ENCODE measurements at regions not wholly inside any gene's neighbourhood (a gene's known extent, or its start where the extent isn't known, plus 50 kb on each side); places are given as distances from the start of the nearest gene placed in this dataset.

GRCh38 chr3:72396899-72397298 lies 451.3 kb downstream of the SHQ1 start:
- Histone ChIP-seq H3K4me1 (0 out of 3 replicates have a peak, but pooled peaks cover 3% of the 10 kb centered on the region), H3K4me3 (no peak overlapping the region), H3K9me3 (no peaks in the 10 kb centered on the region), H3K27ac (no peak overlapping the region), H3K4me2 (no peak overlapping the region)
- ATAC-seq: no peak
- TF ChIP-seq, protein P1, sequence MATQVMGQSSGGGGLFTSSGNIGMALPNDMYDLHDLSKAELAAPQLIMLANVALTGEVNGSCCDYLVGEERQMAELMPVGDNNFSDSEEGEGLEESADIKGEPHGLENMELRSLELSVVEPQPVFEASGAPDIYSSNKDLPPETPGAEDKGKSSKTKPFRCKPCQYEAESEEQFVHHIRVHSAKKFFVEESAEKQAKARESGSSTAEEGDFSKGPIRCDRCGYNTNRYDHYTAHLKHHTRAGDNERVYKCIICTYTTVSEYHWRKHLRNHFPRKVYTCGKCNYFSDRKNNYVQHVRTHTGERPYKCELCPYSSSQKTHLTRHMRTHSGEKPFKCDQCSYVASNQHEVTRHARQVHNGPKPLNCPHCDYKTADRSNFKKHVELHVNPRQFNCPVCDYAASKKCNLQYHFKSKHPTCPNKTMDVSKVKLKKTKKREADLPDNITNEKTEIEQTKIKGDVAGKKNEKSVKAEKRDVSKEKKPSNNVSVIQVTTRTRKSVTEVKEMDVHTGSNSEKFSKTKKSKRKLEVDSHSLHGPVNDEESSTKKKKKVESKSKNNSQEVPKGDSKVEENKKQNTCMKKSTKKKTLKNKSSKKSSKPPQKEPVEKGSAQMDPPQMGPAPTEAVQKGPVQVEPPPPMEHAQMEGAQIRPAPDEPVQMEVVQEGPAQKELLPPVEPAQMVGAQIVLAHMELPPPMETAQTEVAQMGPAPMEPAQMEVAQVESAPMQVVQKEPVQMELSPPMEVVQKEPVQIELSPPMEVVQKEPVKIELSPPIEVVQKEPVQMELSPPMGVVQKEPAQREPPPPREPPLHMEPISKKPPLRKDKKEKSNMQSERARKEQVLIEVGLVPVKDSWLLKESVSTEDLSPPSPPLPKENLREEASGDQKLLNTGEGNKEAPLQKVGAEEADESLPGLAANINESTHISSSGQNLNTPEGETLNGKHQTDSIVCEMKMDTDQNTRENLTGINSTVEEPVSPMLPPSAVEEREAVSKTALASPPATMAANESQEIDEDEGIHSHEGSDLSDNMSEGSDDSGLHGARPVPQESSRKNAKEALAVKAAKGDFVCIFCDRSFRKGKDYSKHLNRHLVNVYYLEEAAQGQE (IDR thresholded peaks at IDR 0.05): no peak
- TF ChIP-seq SREBF2 (IDR thresholded peaks at IDR 0.05) (no peak), USF2 (IDR thresholded peaks at IDR 0.05) (no peak), MYC (IDR thresholded peaks at IDR 0.05; ENCODE audit: borderline replicate concordance, low read length) (no peak), ZSCAN20 (CRISPR knock-in tag; IDR thresholded peaks at IDR 0.05) (no peak), RCOR1 (IDR thresholded peaks at IDR 0.05; ENCODE audit: low read depth, low read length) (no peak), SMC3 (IDR thresholded peaks at IDR 0.05) (no peak), EHF (CRISPR knock-in tag; IDR thresholded peaks at IDR 0.05) (no peak), ATOH8 (CRISPR knock-in tag; IDR thresholded peaks at IDR 0.05; ENCODE audit: low read depth) (no peak), HDAC2 (IDR thresholded peaks at IDR 0.05) (no peak), CHD4 (IDR thresholded peaks at IDR 0.05; ENCODE audit: borderline replicate concordance) (no peak), TFCP2L1 (CRISPR knock-in tag; IDR thresholded peaks at IDR 0.05) (no peak), RAD21 (conservative IDR thresholded peaks at IDR 0.05 in 1 of 2, IDR thresholded peaks at IDR 0.05 in 1 of 2) (no peak), CHD2 (IDR thresholded peaks at IDR 0.05; ENCODE audit: low read length, partially characterized antibody) (no peak), RNF2 (IDR thresholded peaks at IDR 0.05; ENCODE audit: borderline replicate concordance, low read depth) (no peak)
- no peak for DNase-seq (ENCODE audit: low read depth in 1 of 2, low spot score in 1 of 2)
- no peak for FAIRE-seq
- WGBS (ENCODE audit: missing lambda C conversion rate): 91% methylated on average over 7 of the region's 7 CpGs
- POLR2A ChIA-PET: no interaction called here
- CTCF ChIA-PET: interaction anchor here (0.5 kb wide), 1 partner anchor 13 kb away, joined by 4 read pairs; no protein-coding TSS in a partner anchor

DNA sequence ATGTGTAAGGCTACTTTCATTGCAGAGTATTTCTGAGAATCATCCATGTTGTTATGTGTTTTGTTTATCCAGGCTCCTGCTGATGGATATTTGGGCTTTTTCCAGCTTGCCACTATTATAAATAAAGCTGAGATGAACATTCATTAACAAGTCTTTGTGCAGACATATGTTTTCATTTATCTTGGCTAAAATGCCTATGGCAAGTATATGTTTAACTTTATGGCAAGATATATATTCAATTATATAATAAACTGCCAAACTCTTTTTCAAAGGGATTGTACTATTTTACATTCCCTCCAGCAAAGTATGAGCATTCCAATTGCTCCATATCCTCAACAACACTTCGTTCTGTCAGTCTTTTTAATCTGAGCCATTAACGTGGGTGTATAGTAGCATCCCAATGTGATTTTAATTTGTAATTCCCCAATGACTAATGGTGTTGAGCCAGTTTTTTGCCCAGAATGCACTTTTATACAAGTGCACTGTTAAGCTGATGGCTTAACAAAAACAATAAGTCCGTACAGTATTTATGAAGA lies 452.4 kb downstream of the SHQ1 start:
- POLR2A ChIA-PET: no interaction called here
- Histone ChIP-seq H3K4me1 (no peaks in the 10 kb centered on the region), H3K4me2 (no peak overlapping the region), H3K4me3 (no peak overlapping the region), H3K9me3 (no peaks in the 10 kb centered on the region), H3K27ac (no peak overlapping the region)
- ATAC-seq: no peak
- DNase-seq (ENCODE audit: low read depth in 1 of 2, low spot score in 1 of 2): no peak
- no peak for FAIRE-seq
- CTCF ChIA-PET: interaction anchor here (1.2 kb wide), 1 partner anchor 12 kb away, joined by 5 read pairs; no protein-coding TSS in a partner anchor
- TF ChIP-seq PBX3 (IDR thresholded peaks at IDR 0.05) (no peak), USF2 (IDR thresholded peaks at IDR 0.05) (no peak), RAD21 (conservative IDR thresholded peaks at IDR 0.05 in 1 of 2, IDR thresholded peaks at IDR 0.05 in 1 of 2) (no peak), SMC3 (IDR thresholded peaks at IDR 0.05) (no peak), HOXA7 (CRISPR knock-in tag; IDR thresholded peaks at IDR 0.05) (no peak), BHLHE40 (IDR thresholded peaks at IDR 0.05; ENCODE audit: low read depth, low read length) (no peak), ATOH8 (CRISPR knock-in tag; IDR thresholded peaks at IDR 0.05; ENCODE audit: low read depth) (no peak)
- WGBS (ENCODE audit: missing lambda C conversion rate): 89% methylated on average over 3 of the region's 3 CpGs
